ENCODE measurements at regions not wholly inside any gene's neighbourhood (a gene's known extent, or its start where the extent isn't known, plus 50 kb on each side); places are given as distances from the start of the nearest gene placed in this dataset.
"Not testable (repeated sequence)": the region's sequence is repeated elsewhere in the genome, so short reads cannot be mapped to it uniquely, and the experiment has no call there.

DNA sequence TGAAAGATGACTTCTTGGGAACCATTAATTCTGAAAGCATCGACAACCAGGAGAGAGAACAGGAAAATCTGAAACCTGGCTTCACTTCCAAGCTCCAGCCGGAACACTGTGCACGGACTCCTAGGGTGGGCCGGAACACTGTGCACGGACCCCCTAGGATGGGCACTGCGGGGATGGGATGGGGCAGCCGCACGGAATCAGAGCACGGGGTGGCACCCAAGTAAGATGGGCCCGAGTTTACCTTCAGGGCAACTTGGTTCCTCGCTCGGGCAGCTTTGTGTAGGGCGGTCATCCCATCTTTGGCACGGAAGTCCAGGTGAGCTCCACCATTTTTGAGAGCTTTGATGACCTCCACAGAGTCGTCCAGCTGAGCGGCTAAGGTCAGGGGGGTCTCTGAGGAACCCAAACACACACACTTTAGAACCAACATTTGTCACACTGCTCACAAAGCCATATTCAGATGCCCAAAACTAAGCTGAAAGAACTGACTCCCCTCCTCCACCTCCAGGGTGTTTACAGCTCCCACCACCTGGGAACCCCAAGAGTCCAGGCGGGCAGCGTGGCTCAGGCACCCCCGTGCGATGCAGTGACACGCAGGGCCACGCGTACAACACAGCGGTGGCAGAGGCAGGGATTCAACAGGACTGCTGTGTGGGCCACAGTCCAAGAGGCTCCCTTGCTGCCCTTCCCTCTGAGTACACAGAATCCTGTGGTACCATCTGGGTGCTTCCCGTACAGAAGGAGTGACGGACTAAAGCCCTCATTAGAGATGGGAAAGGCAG is 157.9 kb downstream of the SHANK2 start:
- no peak for DNase-seq

DNA sequence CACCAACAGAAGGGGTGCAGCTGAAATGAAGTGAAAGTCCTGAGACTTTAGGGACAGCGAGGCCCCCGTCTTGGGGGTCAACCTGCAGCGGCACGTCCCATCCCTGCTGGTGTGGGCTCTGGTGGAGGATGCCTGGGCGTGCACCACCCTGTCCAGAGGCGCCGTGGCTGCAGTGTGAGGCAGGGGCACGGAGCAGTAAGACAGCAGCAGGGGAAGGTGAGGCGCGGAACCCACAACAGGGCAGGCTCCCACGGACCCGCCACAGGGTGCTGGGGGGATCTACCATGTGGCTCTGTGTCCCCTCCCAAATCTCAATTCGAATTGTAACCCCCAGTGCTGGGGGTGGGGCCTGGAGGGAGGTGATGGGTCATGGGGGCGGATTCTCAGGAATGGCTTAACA is 158.6 kb downstream of the SHANK2 start:
- no peak for DNase-seq

DNA sequence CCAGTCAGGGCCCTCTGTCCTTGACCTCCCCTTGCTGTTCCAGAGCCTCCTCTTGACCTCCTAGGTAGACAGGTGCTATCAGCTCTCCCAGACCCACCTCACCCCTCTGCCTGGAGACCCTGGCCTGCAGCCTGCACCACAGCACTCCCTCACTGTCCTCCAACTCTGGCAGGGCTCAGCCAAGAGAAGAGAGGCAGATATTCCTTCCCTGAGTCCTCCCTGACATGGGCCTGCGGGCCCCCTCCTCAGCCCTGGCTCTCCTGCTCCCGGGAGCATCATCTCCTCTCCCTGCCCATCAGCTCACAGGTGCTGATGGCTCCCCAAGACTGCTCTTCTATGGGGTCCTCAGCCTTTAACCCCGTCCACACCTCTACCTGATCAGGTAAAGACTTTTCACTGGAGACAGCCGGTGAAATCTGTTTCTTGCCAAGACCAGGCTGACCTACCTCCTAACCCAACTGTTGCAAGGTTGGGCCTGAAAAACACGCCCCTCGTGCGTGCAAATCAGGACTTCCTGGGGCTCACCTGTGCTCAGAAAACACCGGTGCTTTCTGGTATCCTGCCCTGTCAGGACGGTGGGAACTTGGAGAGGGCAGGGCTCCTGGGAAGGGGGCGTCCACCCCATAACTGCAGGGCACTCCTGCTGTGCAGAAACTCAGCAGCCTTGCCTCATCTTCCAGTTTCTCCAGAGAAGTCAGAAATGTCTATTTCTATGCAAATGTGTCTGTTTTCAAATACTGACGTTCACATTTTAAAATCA is 160.7 kb downstream of the SHANK2 start:
- DNase-seq, result no peak

DNA sequence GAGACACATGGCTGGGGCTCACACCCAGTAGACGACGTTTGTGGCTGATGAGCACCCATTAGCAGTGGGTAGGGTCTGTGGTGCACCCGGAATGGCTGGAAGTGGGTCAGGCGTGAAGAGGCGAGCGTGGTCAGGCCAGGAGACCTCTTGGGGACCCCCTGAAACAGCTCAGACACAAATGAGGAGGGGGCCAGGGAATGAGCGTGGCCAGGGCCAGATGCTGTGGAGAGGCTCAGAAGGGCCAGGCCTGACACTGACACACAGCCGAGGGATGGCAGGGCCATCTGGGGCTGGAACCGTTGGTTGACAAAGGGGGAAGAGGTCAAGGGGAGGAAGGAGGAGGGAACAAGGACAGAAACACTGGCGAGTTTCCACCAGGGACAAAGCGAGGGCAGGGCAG is 162.8 kb downstream of the SHANK2 start:
- no peak for DNase-seq

DNA sequence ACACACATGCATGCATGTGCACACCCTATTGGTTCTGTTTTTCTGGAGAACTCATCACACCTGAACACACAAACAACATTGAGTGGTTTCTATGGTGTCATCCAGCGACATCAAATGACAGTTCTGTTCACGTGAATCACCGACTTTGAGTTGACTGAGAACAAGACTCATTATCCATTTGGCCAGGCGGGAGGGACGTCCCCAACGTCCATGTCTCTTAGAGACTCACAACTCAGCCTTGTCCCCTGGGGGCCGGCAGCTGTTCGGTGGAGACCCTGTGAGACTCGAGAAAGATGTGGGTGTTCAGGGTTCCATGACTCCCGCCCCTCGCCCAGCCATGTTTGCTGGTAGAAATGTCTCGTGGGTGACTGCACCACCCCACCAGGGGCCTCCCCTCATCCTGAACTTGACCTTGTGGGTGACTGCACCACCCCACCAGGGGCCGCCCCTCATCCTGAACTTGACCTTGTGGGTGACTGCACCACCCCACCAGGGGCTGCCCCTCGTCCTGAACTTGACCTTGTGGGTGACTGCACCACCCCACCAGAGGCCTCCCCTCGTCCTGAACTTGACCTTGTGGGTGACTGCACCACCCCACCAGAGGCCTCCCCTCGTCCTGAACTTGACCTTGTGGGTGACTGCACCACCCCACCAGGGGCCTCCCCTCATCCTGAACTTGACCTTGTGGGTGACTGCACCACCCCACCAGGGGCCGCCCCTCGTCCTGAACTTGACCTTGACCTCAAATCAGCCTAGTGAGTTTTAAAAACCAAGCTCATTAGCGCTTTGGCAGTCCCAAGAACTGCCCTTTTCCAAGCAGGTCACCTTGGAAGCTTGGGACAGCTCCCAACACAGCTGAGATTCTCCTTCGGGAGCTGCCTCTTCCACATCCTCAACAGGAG is 163.8 kb downstream of the SHANK2 start:
- DNase-seq, result not testable (repeated sequence)

DNA sequence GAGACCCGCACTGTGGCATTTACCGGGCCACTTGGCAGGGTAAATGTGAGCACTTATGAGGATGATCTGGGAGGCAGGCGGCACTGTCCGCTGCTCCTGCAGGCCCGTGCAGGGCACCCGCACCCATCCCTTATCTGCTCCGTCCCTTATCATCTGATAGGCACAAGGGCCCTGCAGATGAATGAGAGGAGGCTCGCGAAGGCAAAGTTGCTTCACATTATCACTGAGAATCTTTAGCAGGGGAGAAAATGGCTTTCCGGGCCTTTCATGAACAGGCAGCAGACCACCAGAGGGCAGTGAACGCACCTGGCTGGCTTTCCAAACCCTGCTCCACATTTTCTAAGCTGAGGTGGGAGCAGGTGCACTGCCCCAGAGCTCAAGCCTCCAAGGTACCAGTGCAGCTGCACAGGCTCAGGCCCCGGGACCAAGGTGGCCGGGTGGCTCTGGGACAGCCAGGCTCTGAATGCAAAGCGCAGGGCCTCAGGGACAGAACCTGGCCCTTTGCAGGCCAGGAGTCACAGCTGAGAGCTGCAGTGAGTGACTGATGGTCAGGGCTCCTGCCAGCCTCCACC is 165.6 kb downstream of the SHANK2 start:
- DNase-seq, result no peak

DNA sequence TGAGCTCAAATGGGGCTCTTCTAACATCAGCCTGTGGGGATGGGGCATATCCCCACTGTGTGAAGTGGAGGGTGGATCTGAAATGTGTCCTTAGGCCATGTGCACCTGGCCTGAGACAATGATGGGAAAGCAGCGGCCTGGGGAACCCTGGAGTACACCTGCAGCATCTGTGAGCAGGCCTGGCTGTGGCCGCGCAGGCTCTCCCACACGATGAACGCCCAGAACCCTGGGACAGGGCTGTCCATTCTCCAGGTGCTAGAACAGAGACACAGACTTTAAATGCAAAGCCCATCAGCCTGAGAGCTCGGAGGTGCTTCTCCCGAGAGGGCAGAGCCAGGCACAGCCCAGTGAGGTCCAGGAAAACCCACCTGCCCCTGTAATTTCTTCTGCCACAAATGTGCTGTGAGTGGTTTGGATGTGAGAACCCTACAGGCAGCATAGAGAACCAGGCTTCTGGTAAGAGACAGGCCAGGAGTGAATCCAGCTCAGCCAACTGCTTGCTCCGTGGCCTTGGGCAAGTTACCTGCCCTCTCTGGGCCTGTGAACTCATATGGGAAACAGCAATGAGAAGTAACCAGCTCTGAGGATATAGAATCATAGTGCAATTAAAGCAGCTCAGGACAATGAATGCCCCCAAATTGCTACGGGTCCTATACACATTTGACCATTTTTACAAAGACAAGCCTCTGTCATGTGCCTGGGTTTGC is 167.9 kb downstream of the SHANK2 start:
- DNase-seq, result no peak

DNA sequence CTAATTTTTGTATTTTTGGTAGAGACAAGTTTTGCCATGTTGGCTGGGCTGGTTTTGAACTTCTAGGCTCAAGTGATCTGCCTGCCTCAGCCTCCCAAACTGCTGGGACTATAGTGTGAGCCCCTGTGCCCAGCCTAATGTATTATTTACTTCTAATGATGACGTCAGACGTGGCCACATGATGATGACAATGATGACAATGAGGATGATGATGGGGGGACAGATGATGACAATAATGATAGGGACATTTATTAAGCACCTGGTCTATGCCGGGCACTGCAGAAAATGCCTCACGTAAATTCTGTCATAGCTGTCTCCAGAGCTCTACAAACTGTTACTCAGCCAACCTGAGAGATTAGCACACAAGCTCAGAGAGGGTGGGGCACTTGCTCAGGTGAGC is 169.3 kb downstream of the SHANK2 start:
- DNase-seq, result no peak

DNA sequence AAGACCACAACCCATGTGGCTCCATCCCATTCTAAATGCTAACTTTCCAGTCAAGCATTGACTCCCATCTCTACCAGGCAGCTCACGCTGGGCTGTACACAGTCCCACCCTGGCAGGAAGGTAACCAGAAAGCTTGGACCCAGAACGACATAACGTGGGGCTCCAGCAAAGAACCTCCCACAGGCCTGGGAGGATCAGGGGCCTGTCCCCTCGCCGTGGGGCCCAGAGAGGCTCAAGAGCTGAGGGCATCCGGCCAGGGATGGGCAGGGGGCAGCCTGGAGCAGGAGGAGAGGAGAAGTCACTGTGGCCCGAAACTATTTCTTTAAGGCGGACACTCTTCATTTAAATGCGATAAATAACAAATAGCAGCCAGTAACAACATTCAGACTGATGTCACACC is 169.9 kb downstream of the SHANK2 start:
- no peak for DNase-seq

DNA sequence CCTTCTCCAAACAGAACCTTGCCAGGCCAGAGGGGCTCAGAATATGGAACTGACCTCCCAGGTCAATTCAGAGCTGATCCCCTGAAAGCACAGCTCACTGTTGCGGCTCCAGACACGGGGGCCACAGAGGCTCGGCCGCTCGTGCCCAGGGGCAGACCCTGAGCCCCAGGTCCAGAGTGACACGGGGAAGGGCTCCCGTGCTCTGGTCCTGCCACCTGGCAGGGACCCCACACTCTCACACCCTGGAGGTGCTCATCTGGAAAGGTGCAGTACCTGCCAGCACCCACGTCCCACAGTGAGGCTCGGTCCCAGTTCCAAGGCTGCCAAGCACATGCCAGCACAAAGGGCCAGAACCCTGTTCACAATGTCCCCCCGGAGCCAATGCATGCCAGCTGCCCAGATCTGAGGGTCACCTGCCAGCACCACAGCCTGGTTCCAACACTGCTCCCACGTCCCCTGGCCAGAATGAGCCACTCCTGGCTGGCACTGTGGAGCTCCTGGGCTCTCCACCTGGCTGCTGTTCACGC is 170.6 kb downstream of the SHANK2 start:
- DNase-seq, result no peak

DNA sequence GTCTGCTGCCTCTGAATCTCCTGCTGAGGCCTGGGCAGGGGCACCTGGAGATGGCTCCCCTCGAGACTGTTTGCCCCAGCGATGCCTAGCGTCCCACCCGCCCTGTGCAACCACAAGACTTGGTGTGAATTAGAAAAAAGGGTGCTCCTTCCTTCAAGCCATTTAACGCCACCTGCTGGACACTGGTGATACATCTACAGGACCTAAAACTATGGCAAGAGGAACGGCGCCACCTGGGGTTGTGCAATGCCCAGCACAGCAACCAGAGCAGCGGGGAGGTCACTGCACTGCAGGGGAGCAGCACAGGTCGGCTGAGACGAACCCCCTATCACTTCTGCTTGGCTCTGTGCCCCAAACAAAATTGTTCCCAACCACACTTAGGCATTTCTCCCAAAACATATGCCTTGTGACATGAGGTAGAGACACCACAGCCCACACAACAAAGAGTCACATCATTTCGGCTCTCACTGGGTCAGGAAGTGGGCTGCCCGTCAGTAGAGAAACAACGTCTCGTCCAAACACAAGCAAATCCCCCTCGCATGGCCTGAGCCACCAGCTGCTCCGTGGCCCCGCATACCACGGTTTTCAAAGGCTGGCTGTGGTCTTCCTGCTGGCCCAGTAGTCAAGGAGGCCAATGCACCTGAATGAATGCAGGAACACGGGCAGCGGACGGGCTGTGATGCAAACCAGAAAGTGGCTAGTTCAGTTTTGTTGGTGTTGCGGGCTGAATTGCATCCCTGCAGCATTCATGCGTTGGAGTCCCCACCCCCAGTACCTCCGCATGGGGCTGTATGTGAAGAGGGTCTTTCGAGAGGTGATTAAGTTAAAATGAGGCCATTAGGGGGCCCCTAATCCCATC is 171.9 kb downstream of the SHANK2 start:
- DNase-seq, result peak; percentile 8 to 26

DNA sequence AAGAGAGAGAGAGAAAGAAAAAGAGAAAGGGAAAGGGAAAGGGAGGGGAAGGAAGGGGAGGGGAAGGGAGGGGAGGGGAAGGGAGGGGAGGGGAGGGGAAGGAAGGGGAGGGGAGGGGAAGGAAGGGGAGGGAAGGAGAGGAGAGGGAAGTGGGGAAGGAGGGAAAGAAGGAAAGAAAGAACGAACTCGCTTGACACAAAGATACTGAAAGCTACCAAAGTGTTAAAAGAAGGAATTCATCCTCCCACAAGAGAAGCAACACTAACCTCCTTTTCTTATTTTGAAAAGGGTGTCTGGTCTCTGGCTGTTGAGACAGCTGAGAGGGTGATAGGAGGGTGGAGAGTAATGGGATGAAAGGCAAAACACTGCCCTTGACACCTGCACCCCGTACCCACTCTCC is 172.6 kb downstream of the SHANK2 start:
- DNase-seq, result no peak

DNA sequence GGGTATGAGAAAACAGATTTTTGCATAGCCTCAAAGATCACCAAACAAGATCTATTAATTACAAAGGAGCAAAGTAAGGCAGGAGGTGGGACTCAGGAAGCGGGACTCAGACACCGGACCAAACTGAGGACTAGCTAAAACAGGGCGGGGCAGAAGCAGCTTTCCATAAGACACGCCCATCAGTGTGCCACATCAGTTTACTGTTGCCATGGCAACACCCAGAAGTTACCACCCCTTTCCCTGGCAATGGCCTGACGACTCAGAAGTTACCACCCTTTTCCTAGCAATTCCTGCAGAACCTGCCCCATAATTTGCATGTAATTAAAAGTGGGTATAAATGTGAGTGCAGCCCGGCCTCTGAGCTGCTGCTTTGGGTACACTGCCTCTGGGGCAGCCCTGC is 173.9 kb downstream of the SHANK2 start:
- DNase-seq, result no peak

DNA sequence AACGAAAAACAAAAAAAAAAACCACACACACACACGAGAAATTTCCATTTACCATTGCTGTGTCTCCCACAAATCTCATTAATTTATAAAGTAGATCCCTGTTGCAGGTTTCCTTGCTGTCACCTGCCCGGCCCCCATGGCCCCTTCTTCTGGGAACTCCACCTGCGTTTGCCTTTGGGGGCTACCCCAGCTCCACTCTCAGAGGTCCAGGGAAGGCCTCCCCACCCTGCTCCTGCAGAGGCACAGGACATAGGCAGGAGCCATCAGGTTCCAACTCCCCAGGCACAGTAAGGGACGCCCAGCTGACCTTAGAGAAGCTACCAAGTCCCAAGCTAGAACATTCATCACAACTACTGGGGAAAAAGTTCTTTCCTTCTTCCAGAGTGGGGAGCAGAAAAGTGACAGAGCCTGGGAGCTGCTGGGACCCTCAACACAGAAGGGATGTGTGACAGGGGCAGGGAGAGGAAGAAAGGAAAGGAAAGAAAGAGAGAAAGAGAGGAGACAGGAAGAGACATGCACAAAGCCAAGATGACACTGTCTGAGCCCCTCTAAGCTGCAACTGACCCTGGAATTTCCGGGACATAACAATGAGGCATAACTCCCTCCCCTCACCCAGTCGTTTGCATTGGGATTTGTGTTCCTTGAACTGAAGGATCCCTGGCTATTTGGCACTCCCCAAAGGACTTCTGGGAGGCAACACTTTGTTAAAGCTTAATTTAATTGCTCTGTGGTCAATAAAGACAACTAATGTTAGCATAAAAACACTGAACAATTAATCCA is 175.7 kb downstream of the SHANK2 start:
- no peak for DNase-seq

DNA sequence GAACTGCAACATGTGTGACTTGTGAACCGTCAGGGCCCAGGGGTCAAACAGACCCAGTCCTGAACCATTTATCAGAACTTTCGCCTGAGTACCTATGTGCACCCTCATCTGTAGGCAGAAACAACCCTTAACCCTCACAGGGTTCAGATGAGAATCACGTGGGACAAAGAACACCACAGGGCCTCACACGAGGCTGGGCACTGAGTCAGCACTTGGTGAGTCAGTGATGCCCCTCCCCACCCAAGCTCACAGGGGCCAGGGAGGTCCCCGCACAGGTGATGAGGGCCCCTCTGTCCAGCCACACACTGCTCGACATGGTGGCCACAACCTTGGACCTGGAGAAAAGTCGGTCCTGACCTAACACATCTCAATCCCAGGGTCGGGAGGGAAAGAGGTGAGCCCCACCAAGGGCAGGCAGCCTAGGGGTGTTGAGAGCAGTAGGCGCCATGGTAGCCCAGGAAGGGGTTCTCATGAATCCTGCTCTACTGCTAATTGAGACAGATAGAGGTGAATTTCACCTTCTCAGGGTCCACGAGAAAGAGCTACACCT is 176.4 kb downstream of the SHANK2 start:
- DNase-seq, result no peak

DNA sequence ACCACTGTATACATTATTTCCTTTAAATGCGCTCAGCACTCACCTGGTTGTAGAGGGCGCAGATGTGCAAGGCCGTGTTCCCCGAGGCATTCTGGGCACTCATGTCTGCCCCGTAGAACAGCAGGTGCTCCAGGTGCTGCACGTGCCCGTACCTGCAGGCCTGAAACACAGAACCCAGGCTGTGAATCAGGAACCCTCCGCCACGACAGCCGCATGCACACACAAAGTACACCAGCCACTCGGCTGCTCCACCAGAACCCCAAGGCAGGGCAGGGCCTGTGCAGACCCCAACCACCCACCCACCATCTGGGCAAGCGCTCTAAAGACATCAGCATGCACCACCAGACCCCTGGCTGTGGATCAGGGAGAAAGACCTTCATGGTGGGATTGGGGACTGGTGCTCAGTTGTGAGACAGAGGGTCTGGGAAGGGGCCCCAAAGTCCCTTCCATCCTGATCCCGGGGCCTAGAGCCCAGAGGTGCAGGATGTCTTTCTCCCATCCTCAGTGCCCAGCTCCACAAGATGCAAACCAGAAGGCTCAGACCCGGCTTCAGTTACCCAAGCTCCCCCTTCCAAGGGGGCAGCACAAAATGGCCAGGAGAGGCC is 177.2 kb downstream of the SHANK2 start:
- DNase-seq, result no peak

DNA sequence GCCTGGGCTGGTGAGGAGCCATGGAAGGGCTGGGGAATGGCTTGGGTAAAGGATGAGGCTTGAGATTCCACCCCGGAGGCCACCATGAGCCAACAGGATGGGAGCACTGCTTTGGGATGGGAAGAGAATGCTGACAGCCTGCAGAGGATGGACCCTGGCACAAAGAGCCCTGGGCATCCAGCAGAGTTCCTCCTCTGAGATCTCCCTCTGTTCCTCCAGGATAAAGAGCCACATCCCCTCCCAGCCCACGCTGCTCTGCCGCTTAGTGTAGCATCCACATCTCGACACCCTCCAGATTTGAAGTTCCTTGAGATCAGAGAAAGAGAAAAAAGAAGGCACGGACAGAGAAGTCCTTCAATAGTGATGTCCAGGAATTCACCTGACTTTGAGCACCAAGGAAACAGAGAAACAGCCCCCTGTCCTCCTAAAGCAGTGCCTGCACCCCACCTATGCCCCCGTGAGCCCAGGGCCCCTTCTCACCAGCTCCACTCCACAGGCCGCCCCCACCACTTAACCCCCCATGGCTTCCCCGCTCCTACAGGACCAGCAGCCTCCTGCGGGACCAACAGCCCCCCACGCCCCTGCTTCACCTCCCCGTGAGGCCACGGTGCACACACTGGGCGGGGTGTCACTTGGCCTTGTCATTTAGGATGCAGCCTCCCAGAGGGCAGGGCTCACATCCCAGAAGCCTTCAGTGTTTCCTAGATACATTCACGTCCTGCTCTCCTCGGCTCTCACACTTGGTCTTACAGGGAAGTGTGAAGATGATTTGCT is 180.5 kb downstream of the SHANK2 start:
- DNase-seq, result no peak

Measured in CD4-positive, alpha-beta T cell treated with Interleukin-4 for 1 hour (primary cell).